Neutrophil (primary cell): ENCODE measurements at regions not wholly inside any gene's neighbourhood (a gene's known extent, or its start where the extent isn't known, plus 50 kb on each side); places are given as distances from the start of the nearest gene placed in this dataset.

Experiments
- H3K27ac ChIP-seq: fragments of 200-600 bp; sonication (generic); 2 replicates; pipeline ENCODE4 v1.5.1; 2016; ENCODE audit warnings: mild to moderate bottlenecking, moderate library complexity
- H3K27me3 ChIP-seq: fragments of 200-600 bp; sonication (generic); 2 replicates; pipeline ENCODE4 v1.6.0; 2016; ENCODE audit warnings: mild to moderate bottlenecking
- H3K36me3 ChIP-seq: fragments of 200-600 bp; sonication (generic); 2 replicates; pipeline ENCODE4 v1.5.1; 2017
- H3K4me1 ChIP-seq, 2 experiments: fragments of 200-600 bp in 1 of 2; sonication (generic) in 1 of 2; 1 replicate in 1 of 2; 2 replicates in 1 of 2; pipeline versions ENCODE4 v1.5.1 to v1.6.1; 2013 to 2016; ENCODE audit warnings: low read depth in 1 of 2, low read length in 1 of 2, mild to moderate bottlenecking in 1 of 2, moderate library complexity in 1 of 2; ENCODE audit not compliant: control insufficient read depth in 1 of 2, insufficient read depth in 1 of 2
- H3K4me3 ChIP-seq, 2 experiments: fragments of 200-600 bp in 1 of 2; sonication (generic) in 1 of 2; 1 replicate in 1 of 2; 2 replicates in 1 of 2; pipeline ENCODE4 v1.5.1; 2013 to 2016; ENCODE audit warnings: low read depth in 1 of 2, low read length in 1 of 2, mild to moderate bottlenecking in 1 of 2, moderate library complexity in 1 of 2
- H3K9me3 ChIP-seq: fragments of 200-600 bp; sonication (generic); 2 replicates; pipeline ENCODE4 v1.5.1; 2016
- TF ChIP-seq, protein P1 (sequence below): fragments of 200-600 bp; sonication (generic); IDR thresholded peaks from 2 replicates; pipeline ENCODE4 v1.5.1; 2016; ENCODE audit warnings: antibody characterized with exemption

DNA sequence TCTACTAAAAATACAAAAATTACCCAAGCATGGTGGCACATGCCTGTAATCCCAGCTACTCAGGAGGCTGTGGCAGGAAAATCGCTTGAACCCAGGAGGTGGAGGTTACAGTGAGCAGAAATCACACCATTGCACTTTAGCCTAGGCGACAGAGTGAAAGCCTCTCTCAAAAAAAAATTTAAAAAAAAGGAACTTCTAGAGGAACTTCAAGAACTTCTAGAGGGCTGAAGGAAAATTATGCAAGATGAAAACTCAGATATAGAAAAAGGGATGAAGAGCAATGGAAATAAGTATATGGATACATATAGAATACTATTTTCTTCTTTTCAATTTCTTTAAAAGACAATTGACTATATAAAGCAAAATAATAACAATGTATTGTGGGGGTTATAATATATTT lies 51.2 kb upstream of the PRR5 start:
- no peaks in the 10 kb centered on the region for H3K36me3 ChIP-seq
- H3K4me1 ChIP-seq = no peaks in the 10 kb centered on the region
- no peaks in the 10 kb centered on the region for H3K9me3 ChIP-seq
- TF ChIP-seq, protein P1, sequence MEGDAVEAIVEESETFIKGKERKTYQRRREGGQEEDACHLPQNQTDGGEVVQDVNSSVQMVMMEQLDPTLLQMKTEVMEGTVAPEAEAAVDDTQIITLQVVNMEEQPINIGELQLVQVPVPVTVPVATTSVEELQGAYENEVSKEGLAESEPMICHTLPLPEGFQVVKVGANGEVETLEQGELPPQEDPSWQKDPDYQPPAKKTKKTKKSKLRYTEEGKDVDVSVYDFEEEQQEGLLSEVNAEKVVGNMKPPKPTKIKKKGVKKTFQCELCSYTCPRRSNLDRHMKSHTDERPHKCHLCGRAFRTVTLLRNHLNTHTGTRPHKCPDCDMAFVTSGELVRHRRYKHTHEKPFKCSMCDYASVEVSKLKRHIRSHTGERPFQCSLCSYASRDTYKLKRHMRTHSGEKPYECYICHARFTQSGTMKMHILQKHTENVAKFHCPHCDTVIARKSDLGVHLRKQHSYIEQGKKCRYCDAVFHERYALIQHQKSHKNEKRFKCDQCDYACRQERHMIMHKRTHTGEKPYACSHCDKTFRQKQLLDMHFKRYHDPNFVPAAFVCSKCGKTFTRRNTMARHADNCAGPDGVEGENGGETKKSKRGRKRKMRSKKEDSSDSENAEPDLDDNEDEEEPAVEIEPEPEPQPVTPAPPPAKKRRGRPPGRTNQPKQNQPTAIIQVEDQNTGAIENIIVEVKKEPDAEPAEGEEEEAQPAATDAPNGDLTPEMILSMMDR = no peak
- no peak overlapping the region for H3K27ac ChIP-seq
- no peak overlapping the region for H3K4me3 ChIP-seq
- H3K27me3 ChIP-seq = peaks cover 14% of the 10 kb centered on the region

DNA sequence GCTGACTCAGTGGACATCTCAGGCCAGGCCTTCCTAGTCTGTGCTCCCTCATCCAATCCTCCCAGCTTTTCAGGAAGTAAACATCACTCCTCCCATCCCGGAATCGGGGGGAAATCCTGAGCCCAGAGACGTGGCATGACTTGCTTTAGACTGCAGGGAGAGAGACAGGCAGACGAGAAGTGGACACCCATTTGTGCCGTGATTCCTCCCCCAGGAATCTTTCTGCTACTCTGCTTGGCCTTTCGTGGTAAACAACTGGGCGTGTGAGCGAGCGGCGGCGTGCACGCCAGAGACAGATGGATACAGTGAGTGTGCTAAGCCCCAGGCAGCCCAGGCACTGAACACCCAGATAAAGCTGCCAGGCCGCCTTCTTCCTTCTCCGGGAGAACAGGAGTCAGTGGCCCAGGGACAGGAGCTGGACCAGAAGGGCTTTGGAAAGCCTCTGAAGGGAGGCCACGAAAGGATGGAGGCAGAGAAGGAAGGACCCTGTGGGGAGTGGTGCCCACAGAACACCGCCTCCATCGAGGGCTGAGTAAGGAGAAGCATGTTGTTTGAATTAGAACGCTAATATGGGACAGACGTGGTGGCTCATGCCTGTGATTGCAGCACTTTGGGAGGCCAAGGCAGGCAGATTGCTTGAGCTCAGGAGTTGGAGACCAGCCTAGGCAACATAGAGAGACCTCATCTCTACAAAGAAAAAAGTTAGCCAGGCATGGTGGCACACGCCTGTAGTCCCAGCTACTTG lies 53.0 kb upstream of the PRR5 start:
- H3K9me3 ChIP-seq = no peaks in the 10 kb centered on the region
- TF ChIP-seq, protein P1 = no peak
- no peak overlapping the region for H3K27ac ChIP-seq
- no peak overlapping the region for H3K4me3 ChIP-seq
- peaks cover 19% of the 10 kb centered on the region for H3K27me3 ChIP-seq
- H3K4me1 ChIP-seq = no peaks in the 10 kb centered on the region
- no peaks in the 10 kb centered on the region for H3K36me3 ChIP-seq

DNA sequence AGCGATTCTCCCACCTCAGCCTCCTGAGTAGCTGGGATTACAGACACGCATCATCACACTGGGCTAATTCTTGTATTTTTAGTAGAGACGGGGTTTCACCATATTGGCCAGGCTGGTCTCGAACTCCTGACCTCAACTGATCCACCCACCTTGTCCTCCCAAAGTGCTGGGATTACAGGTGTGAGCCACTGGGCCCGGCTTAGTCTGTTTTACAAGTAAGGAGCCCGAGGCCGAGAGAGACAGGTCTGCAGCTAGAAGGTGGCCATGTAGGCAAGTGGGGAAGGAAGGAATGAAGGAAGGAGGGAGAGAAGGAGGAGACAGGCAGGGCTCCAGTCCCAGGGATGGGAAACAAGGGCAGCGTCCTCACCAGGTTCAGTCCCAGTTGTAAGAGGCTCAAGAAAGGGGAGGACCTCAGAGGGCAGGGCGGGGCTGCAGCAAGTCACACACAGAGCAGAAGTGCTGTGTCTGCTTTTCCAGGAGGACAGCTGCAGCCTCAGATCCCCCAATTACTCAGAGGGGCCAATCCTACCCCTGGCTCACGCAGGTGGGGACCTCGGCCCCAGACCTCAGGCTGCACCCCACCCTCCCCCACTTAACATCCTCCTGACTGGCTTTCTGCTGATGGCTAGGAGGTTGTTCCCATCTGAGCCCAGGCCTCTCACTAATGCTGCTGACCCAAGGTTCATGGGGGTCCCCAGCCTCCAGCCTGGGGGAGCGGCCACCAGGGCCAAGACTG lies 53.8 kb upstream of the PRR5 start:
- TF ChIP-seq, protein P1 = no peak
- Histone ChIP-seq H3K4me1 (no peaks in the 10 kb centered on the region), H3K27ac (no peak overlapping the region), H3K36me3 (no peaks in the 10 kb centered on the region), H3K27me3 (peaks cover 19% of the 10 kb centered on the region), H3K4me3 (no peak overlapping the region), H3K9me3 (no peaks in the 10 kb centered on the region)

DNA sequence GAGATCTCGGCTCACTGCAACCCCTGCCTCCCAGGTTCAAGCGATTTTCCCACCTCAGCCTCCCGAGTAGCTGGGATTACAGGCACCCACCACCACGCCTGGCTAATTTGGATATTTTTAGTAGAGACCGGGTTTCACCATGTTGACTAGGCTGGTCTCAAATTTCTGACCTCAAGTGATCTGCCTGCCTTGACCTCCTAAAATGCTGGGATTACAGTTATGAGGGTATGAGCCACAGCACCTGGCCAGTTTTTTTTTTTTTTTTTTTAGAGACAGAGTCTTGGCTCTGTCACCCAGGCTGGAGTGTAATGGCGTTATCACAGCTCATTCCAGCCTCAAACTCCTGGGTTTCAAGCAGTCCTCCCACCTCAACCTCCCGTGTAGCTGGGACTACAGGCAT lies 54.9 kb upstream of the PRR5 start:
- TF ChIP-seq, protein P1 = no peak
- H3K36me3 ChIP-seq = no peaks in the 10 kb centered on the region
- H3K4me3 ChIP-seq = no peak overlapping the region
- H3K4me1 ChIP-seq = no peaks in the 10 kb centered on the region
- peaks cover 17% of the 10 kb centered on the region for H3K27me3 ChIP-seq
- no peaks in the 10 kb centered on the region for H3K9me3 ChIP-seq
- no peak overlapping the region for H3K27ac ChIP-seq

DNA sequence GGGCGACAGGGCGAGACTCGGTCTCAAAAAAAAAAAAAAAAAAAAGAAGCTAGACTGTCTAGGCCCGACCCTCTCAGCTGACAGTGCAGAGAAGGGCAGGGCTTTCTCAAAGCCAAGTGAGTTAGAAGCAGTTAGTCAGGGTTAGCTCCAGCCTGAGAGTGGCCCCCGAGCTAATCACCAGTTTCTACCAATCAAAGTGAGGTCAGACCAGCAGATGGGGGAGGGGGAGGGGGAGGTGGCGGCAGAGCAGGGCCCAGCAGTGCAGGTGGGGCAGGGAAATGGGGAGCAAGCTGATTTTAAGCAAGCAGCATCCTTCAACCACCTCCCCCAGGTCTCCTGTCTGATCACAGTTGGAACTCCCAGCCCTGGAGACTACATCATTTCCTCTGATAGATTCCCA lies 55.3 kb upstream of the PRR5 start:
- H3K27me3 ChIP-seq = peaks cover 13% of the 10 kb centered on the region
- no peaks in the 10 kb centered on the region for H3K4me1 ChIP-seq
- H3K4me3 ChIP-seq = no peak overlapping the region
- TF ChIP-seq, protein P1 = no peak
- H3K27ac ChIP-seq = no peak overlapping the region
- H3K36me3 ChIP-seq = no peaks in the 10 kb centered on the region
- no peaks in the 10 kb centered on the region for H3K9me3 ChIP-seq
